Umbilical cord (tissue), 1 donor: ENCODE measurements at regions not wholly inside any gene's neighbourhood (a gene's known extent, or its start where the extent isn't known, plus 50 kb on each side); places are given as distances from the start of the nearest gene placed in this dataset.
A peak's percentile ranks its signal among the peaks of the same experiment; 100 is the strongest.
"Not testable (repeated sequence)": the region's sequence is repeated elsewhere in the genome, so short reads cannot be mapped to it uniquely, and the experiment has no call there.

Experiments used
- DNase-seq: peaks from one replicate; pipeline ENCODE4 v3.0.0-alpha.2; 2015; ENCODE audit warnings: low spot score

DNA sequence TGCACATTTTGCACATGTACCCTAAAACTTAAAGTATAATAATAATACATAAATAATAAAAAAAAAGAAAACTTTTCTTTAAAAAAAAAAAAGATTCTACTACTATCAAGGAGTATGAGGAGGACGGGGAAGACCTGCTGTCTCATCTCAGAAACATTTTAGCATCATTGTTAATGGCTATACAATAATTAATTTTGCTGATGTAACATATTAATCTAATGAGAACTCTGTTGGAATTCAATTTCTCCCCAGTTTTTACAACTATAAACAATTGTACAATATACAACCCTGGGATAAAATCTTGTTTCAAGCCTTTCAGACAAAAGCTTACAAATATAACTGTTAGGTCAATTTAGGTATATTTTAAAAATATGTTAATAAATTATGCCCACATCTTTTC is 139.0 kb upstream of the GRIN3A start:
- DNase-seq, result no peak

DNA sequence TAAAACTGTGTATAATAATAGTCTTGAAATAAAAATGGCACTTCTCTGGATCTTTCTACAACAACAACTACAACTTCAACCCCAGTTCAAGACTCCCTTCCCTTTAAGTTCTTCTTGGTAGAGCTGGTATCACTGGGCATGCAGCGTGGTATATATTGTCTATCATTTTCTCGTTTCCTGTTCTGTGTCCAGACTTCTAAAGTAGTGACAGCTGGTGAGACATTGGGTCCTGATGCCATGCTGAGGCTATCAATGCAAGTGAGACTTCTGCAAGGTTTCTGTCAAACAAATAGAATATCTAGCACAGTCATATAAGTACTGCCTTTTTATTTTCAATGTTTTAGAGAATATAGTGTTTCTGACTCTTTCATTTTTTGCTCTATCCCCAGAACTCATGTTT is 123.0 kb upstream of the GRIN3A start:
- no peak for DNase-seq

DNA sequence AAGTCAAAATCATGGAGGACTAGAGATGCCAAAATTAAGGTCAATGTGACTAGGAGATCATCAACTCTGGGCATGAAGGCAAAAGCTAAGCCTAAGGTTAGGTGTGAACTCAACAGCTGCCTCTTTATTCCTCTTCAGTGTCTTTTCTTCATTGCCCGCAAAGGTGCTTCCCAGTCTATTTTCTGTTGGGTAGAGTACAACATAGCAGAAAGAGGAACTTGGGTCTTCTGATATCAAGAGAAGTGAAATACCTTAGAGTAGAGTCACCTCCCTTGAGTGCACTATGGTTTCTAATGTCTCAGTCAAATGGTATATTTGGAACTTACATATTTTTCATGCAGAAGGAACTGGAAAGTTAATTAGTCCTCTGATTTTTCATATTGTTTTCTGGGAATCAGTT is 122.5 kb upstream of the GRIN3A start:
- no peak for DNase-seq

DNA sequence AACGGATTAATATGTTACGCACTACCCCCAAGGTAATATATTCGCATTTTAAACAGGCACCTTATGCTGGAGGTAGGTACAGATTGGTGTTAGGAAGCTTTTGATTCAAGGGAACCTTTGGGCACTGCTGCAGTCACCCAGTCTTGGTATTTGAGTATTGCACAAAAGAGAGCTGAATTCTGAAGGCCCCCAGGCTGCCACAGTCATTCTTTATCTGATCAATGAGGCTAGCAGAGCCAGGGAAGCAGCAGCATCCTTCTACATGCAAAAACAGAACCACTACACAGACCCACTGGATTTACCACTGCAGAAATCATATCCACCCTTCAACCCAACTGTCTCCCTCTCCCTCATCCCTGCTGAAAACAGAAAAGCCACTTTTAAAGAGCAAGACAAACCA is 121.2 kb upstream of the GRIN3A start:
- DNase-seq, result no peak

DNA sequence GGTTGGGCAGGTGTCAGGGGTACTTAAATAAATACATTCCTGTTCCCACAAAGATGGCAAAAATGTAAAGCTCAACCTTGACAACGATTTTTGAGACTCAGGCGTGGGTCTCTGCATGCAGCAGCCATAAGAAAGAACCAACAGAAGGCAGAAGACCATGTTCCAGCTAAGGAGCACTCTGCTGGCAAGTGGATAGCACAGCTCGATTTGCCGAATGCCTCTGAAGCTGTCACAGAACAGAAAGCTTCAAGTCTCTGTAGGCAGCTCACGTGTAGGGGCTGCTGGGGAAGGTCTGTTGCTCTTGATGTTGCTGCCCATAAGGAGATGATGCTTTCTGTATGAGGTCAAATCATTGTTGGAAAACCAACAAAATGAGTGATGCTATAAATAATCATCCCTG is 119.6 kb upstream of the GRIN3A start:
- no peak for DNase-seq

DNA sequence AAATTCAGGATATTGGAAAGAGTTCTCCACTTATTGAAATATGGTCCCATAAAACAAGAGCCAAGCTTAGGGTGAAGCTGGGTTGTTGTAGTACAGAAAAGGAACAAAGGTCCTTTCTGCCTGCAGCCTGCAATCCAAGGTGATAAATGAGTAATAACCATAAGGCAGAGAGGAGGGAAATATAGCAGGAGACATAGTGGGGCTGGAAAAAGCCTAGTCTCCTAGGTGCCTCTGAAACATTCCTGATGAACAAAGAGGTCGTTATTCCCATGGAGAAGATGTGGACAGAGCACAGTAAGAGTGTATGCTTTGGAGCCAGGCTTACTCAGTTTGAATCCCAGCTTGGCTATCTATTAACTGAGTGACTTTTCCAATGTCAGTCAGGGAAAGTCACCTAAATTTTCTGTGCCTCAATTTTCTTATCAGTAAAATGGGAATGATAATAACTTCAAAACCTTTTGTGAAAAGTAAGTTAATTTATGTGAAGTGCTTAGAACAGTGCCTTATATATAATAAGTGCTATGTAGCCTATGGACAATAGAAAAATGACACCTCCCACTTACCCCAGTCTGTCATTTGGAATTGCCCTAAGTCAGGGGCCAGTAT is 110.8 kb upstream of the GRIN3A start:
- DNase-seq, result no peak

DNA sequence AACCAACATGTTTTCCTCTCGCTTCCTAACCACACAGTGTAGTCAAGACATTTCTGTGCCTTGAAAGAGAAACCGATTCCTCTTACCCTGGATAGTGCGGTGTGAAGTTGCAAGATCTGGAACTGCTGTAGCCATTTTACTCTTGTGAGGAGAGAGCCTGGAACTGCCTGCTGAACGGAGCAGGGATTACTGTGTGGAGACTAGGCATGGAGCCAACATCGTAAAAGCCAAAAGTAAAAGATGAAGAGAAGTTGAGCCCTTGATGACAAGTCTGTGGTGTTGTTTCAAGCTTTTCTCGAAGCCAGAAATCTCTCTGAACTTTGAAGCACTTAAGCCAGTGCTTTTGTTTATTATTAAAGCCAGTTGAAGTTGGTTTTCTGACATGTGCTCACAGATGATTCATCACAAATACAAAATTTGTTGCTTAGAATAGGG is 110.1 kb upstream of the GRIN3A start:
- DNase-seq, result peak; percentile 93

DNA sequence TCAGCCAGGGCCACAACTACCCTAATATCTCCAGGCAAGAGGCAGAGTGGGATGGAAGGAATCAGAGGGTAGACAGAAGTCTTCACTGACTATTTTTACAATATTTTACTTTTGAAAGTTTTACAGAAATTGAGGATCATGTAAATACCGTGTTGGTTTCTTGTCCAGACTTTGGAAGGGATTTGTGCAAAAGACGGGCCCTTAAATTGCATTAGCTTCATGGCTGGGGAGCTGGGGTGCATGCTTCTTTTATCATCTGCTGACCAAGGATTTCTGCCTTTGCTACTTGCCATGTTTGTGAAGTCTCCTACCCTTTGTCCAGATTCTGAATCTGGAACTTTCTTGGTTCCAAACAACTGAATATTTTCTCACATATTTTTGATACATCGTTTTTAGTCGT is 107.7 kb upstream of the GRIN3A start:
- peak; percentile 52 for DNase-seq

DNA sequence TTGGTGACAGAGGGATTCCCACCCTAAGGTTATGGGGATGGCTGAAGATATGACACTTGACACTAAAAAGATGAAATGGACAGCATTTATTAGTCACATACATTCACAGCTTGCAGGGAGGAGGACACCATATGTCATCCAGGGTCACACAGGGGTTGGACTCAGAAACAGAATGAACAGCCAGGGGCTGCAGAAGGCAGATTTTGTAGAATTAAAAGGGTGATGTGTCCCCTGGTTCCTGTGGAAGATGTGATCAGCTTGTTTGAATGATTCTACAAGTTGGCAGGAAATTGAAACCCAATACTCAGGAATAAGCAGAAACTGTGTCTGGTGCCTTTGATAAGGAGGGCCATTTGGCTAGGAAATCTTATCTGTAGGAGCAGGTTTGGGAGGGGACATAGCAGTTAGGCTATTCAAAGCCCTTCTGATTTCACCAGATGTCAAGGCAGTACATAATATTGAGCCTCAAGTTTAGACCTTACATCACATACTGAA is 102.3 kb upstream of the GRIN3A start:
- DNase-seq, result no peak

DNA sequence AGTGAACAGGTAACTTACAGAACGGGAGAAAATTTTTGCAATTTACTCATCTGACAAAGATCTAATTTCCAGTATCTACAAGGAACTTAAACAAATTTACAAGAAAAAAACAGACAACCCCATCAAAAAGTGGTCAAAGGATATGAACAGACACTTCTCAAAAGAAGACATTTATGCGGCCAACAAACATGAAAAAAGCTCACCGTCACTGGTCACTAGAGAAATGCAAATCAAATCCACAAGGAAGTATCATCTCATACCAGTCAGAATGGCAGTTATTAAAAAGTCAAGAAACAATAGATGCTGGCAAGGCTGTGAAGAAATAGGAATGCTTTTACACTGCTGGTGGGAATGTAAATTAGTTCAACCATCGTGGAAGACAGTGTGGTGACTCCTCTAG is 100.5 kb upstream of the GRIN3A start:
- DNase-seq, result not testable (repeated sequence)

DNA sequence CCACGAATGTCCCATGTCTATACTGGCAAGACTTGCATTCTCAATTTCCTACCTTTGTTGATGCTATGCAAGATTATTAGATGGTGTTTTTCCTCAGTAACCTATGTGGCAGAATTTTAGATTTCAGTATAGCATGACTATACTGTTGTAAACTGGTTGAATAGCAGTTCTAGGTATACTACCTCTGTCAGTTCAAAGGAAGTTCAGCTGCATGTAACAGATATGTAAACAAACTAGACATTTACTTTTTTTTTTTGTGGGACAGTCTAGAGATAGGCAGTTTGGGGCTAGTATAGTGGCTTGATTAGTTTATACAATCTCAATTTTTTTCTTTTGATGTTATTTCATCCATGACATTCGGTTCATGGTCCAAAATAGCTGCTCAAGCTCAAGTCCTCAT is 97.6 kb upstream of the GRIN3A start:
- no peak for DNase-seq

DNA sequence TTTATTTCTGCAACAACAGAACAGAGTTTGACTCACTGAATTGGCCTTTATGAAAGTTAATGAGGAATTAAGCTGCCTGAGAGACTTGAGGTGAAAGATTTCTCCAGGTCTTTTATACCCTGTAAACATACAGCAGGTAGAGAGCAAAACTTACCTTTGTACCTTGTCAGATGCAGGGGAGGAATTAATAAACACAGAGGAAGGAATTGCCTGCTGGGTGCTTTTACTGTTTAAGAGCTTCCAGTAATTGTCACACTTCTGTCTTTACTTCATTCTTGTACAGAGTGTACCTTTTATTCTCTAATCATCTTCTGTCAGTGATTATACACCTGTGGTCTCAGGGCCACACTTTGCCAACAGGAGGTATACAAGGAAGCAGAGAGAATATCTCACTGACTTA is 94.0 kb upstream of the GRIN3A start:
- no peak for DNase-seq

DNA sequence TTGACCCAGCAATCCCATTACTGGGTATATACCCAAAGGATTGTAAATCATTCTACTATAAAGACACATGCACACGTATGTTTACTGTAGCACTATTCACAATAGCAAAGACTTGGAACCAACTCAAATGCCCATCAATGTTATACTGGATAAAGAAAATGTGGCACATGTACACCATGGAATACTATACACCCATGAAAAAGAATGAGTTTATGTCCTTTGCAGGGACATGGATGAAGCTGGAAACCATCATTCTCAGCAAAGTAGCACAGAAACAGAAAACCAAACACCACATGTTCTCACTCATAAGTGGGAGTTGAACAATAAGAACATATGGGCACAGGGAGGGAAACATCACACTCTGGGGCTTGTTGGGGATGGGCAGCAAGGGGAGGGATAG is 83.0 kb upstream of the GRIN3A start:
- not testable (repeated sequence) for DNase-seq

DNA sequence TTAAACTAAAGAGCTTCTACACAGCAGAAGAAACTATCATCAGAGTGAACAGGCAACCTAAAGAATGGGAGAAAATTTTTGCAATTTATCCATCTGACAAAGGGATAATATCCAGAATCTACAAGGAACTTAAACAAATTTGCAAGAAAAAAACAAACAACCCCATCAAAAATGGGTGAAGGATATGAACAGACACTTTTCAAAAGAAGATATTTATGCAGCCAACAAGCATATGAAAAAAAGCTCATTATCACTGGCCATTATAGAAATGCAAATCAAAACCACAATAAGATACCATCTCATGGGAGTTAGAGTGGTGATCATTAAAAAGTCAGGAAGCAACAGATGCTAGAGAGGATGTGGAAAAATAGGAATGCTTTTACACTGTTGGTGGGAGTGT is 82.5 kb upstream of the GRIN3A start:
- DNase-seq, result not testable (repeated sequence)

DNA sequence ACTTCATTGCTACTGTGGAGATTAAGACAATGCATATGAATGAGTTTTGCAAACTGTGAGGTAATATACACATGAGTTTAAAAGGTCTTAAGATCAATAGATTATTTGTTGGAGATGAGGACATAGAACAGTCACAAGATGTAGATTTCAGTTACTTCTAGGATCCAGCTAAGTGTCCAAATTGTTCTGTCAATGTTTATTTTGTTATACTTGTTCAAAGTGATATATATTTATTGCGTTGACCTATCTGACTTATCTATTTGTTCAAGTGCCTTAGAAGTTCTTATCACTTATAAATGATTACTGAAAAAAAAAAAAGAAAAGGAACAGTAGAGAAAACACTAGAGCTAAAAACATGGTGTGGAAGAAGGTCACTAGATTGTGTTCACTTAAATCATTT is 75.6 kb upstream of the GRIN3A start:
- DNase-seq, result no peak

DNA sequence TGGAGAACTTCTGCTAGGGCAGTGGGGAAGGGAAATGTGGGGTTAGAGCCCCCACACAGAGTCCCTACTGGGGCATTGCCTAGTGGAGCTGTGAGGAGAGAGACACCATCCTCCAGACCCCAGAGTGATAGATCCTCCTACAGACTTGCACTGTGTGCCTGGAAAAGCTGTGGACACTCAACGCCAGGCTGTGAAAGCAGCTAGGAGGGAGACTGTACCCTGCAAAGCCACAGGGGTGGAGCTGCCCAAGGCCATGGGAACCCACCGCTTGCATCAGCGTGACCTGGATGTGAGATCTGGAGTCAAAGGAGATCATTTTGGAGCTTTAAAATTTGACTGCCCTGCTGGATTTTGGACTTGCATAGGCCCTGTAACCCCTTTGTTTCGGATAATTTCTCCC is 69.4 kb upstream of the GRIN3A start:
- not testable (repeated sequence) for DNase-seq

DNA sequence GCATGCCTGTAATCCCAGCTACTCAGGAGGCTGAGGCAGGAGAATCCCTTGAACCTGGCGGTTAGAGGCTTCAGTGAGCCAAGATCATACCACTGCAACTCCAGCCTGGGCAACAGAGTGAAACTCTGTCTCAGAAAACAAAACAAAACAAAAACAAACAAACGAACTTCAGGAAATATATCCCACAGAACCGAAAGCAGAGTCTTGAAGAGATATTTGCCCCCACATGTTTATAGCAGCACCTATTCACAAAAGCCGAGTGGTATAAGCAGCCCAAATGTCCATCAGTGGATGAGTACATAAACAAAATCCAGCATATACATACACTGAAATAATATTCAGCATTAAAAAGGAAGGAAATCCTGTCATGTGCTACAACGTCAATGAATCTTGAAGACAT is 57.6 kb upstream of the GRIN3A start:
- no peak for DNase-seq

DNA sequence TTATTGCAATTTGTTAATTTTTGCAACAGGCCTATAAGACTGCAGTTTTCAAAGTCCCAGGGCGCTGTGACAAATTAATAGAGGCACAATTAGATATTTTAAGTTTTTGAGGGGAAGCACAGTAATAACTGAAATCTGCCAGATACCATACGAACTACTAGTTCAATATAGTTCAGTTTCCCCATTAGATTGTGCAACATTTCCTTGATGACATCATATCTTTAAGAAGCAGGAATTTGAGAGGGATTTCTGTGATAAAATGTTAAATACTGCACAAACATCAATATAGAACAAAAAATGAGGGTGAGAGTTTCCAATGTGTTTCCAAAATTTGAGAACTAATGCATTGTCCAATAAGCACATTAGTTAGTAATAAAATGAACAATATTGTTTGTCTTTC is 56.7 kb upstream of the GRIN3A start:
- peak; percentile 2 for DNase-seq

DNA sequence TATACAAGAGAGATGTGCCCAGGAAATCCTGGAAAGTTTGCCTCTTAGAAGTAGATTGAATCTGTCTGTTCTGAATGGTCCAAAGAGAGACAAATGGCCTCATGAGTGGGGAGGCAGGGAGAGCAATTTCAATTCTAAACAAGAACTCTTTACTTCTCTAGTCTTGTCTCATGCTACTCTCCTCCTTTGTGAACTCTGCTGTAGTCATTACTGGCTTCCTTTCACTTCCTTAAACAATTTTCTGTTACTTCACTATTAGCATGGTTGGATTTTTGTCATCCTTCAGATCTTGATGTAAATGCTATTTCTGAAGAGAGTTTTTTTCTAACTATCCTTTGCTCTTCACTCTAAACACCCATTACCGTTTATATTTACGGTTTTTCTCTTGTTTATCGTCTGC is 54.0 kb upstream of the GRIN3A start:
- DNase-seq, result no peak

DNA sequence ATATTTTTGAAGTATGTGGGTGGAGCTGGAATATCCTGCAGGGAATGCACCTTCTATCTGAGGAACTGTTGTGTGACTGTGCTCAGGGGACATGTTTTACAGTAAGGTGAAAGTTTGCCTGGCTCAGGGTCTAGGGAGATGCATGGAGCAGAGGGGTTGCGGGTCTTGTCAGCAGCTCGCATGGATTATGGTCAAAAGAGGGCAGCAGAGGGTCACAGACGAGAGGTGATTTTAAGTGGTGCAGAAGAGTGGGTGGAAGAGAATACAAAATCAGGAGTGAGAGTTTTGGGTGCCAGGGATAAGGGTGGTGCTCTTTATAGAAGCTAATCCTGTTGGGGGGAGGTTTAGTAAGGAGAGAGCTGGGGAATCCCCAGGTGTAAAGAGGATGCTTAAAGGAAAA is 53.5 kb upstream of the GRIN3A start:
- peak; percentile 60 for DNase-seq

DNA sequence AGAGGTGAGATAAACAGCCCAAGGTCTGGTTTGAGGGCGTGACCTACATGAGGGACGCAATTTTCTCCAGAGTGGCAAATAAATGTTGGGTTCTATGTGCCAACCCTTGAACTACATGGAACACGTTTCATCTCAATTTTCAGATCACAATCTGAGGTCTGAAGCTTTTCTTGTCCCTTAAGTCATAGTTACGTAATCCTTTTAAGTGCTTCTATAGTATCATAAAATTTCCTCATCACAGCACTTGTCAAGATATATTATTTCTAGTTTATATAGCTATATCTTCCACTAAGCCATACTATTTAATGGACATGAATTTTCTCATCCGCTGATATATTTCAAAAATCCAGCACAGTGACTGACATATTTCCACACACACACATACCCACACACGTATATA is 53.1 kb upstream of the GRIN3A start:
- no peak for DNase-seq
